NCI-H526 treated with DMSO at 0.1 percent for 48 hours (cell line): ENCODE measurements at regions not wholly inside any gene's neighbourhood (a gene's known extent, or its start where the extent isn't known, plus 50 kb on each side); places are given as distances from the start of the nearest gene placed in this dataset.

Source experiments
- DNase-seq: peaks from one replicate; lab custom pipeline; 2025; lab: John Stamatoyannopoulos, UW

- DNase-seq, result no peak
Measured at GRCh38 chr20:40589581-40589980, 99.5 kb downstream of the MAFB start.

DNA sequence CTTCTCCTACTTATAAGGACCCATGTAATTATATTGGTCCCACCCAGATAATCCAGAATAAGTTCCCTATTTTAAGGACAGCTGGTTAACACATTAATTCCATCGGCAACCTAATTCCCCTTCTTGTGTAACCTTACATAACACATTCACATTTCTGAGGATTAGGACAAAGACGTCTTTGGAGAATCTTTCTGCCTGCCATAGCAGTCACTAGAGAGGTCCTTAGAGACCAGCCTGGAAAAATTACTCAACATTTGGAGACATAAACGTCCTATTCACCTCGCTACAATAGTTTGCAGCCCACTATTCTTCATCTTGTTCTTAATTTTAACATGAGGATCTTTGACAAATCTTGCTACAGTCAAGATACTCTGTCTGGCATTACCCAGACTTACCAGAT, 100.1 kb downstream of the MAFB start:
- no peak for DNase-seq

- DNase-seq, result no peak
Measured at GRCh38 chr20:40587038-40587437, 102.0 kb downstream of the MAFB start.

- DNase-seq, result no peak
Measured at GRCh38 chr20:40584130-40584809, 104.8 kb downstream of the MAFB start.

GRCh38 chr20:40583636-40584035, 105.4 kb downstream of the MAFB start:
- DNase-seq, result no peak

GRCh38 chr20:40583205-40583604, 105.8 kb downstream of the MAFB start:
- no peak for DNase-seq

DNA sequence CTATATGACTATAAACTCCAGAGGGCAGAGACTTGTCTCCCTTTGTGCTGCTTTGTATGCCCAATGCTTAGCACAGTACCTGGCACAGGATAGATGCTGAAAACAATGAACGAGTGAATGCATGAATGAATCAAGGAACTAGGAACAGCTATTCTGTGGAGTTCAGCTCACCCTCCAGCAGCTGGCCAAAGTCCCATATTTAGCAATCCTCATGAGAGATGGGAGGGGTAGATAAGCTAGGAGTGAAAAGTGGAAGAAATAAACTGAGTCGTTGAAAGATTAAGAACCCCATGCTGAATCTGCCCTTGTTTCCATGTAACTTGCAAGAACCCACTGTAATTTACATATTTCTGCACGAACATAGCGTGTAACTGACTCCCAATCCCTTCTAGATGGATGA, 106.5 kb downstream of the MAFB start:
- no peak for DNase-seq

- DNase-seq, result no peak
Measured at GRCh38 chr20:40579701-40580100, 109.3 kb downstream of the MAFB start.

DNA sequence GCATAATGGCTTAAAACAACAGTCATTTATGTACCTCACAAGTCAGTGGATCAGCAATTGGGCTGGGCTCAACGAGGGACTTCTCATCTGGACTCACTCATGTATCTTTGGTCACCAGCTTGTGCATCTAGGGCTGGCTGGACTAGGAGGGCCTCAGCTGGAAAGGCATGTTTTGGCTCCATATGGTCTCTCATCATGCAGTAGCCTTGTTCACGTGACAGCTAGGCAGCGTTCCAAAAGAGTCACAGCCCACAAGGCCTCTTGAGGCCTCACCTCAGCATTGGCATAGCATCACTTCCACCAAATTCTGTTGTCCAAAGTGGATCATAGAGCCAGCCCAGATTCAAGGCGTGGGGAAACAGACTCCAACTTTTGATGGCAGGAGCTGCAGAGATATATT, 110.1 kb downstream of the MAFB start:
- DNase-seq, result no peak

DNA sequence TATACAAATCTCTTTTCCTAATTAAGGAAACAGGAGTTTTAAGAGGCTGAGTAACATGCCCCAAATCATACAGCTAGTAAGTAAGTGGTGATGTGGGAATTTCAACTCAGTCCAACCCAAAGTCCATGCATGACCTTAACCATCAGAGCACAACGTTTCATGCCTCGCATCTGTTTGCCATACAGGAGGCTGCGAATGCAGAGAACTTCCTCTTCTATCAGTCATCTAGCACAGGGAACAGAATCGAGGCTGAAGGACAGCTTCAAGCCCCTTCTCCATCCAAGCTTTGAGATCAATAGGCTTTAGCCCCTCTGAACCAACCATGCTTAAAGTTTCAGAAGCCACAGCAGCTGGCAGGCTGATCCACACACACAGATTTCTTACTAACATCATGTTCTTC, 113.2 kb downstream of the MAFB start:
- DNase-seq, result no peak

DNA sequence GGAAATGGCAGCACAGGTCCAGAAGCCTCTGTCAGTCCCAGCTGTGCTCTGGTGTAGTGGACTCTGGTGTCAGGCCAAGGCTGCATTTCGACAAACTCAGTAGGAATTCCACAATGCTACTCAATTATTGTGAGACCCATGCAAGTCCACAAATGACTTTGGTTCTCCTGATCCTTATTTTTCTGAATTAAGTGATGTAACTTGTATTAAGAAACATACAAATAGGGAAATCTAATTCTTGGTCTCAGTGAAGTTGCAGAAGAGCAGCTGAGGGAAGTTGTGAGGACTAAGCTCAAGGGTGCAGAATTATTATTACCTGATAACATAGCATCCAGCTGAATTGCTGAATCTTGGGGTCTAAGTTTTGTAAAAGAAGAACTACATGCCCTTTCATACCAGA, 116.8 kb downstream of the MAFB start:
- no peak for DNase-seq

- no peak for DNase-seq
Measured at GRCh38 chr20:40571639-40572038, 117.4 kb downstream of the MAFB start.

DNA sequence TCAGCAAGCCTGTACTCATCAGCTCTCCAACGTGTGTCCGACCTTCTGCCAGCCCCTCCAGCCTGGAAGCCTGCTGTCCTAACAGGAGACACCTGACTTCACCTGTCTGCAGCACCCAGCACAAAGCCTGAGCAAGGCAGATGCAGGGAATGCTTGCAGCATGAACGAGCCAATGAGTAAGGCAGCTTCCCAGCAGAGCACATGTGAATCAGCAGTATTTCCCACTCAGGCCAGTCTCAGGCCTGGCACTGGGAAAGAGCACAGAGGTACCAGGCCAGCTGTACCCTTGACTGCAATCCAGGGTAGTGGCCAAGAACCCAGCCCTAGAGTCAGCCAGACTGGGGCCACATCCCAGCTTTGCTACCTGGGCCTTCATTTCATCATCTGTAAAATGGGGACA, 120.8 kb downstream of the MAFB start:
- no peak for DNase-seq

- no peak for DNase-seq
Measured at GRCh38 chr20:40565682-40566040, 123.4 kb downstream of the MAFB start.

DNA sequence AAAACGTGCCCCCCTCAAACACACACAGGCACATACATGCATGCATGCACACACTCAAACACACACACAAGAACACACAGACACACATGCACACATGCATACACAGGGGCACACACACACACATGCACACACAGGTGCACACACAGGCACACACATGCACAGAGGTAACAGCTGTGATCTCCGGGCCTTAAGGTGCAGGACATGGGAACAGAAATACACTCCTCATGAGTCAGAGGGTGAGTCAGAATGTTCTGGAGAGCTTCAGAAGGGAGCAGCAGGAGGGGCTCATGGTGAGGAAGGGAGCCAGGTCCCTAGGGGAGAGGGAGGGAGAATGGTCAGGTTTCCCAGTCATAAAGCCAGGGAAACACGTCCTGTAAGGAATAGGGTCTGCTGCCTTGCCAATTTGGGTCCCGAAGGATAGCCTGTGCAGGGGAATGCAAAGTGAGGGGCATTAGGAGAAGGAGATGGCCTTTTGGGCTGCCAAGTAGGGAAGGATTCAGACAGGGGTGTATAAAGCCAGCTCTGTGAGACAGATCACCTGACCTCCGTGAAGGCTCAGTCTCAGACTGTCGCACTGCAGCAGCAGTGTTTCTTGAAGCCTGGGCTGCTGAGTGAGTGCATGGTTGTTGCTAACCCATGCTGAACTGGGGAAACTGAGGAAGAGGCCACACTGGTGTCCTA, 123.9 kb downstream of the MAFB start:
- no peak for DNase-seq

DNA sequence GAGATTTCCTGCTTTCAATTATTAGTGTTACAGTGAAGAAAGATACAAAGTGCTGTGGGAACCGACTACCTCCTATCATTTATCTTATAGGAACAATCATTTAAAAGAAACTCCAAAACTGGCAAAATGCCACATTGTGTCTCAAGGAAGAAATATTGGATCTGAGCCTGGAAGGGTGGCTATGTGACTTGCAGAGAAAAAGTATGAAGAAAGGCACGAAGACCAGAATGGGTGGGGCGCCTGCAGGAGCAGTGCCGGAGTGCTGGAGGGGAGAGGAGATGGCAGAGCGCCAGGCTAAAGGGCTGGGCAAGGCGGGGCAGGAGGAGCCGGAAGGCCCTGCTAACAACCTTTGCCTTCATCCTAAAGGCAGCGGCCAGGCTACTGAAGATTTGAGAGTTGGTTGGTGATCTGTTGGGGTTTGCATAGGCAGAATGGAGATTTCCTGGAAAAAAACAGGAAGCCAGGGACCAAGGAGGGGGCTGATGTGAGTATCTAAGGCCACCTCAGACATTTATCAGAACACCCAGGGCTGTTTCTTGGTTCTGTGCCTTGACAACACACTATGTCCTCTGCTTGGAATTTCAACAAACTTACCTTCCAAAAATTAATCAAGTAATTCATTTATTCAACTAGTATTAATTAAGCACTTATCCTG, 125.6 kb downstream of the MAFB start:
- no peak for DNase-seq

- no peak for DNase-seq
Measured at GRCh38 chr20:40562031-40562430, 127.0 kb downstream of the MAFB start.

DNA sequence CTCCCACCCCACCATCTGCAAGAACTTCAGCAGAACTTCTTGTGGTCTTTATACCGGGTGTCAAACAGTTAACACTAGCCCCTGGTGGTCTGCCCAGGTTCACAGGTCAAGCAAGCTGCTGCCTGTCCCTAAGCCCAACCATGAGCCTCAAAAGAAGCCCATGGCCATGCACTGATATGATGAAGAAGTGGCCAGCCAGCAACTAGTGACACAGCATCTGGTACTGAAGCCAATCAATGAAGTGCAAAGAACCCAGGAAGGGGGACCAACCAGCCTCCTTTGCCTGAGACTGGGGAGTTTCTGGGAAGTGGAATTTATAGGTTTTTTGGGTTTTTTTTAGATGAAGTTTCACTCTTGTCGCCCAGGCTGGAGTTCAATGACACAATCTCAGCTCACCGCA, 127.8 kb downstream of the MAFB start:
- no peak for DNase-seq

DNA sequence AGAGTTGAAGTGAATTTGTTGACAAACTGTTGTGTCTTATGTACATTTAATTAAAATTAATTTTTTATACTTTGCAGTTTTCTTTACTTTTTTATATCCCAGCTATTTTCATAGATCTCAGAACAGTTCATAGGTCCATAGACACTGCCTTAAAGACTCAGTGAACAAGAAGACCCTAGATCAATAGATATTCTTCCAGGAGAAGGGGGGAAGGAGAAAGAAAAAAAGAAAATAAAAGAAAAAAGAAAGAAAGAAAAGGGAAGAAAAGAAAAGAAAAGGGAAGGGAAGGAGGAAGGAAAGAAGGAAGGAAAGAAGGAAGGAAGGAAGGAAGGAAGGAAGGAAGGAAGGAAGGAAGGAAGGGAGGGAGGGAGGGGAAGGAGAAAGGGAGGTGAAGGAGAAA, 130.8 kb downstream of the MAFB start:
- DNase-seq, result no peak

DNA sequence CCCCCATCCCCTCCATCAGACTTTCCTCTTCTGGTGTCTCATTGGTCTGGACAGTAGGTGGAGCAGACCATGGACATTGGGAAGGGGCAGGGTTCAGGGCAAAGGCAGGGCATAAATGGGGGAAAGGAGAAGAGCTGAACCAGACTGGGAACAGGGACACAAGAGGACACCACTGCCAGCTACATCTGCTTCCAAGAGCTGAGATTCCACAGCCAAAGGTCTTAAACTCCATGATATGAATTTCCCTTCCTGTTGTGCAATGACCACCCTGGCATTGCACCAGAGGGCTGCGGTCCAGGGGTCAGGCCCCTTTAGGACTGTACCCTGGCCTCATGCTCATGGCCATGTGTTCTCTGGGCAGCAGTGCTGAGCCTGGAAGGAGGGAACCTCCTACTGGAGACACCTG, 137.9 kb downstream of the MAFB start:
- no peak for DNase-seq

- DNase-seq, result no peak
Measured at GRCh38 chr20:40547483-40548091, 141.4 kb downstream of the MAFB start.

DNA sequence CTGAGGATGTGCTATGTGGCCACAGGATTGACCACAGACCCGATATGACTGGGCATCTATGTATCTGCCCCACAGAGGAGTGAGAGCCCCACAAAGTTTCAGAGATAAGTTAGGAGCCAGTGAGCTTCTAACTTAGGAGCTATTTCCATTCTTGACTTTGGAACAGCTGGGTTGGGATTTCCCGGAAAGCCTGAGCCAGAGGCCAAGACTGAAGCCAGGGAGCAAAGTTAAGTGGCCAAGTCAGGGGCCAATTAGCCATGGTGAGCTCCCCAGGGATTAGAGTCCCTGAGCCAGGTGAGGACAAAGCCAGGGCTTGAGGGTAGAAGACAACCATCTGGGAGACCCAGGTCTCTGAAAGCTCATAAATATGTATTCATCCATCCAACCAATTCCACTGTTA, 143.6 kb downstream of the MAFB start:
- no peak for DNase-seq

- no peak for DNase-seq
Measured at GRCh38 chr20:40542065-40542464, 147.0 kb downstream of the MAFB start.
